Upper lobe of right lung (tissue), 1 donor: ENCODE measurements at regions not wholly inside any gene's neighbourhood (a gene's known extent, or its start where the extent isn't known, plus 50 kb on each side); places are given as distances from the start of the nearest gene placed in this dataset.
A peak's percentile ranks its signal among the peaks of the same experiment; 100 is the strongest.

Experiments used
- ATAC-seq: fragments of 200-7000 bp; cut with Tn5 transposase; one replicate; pipeline ENCODE4 v1.9.1; 2020; ENCODE audit warnings: mild to moderate bottlenecking, moderate library complexity
- DNase-seq: peaks from one replicate; pipeline ENCODE4 v3.0.0-alpha.2; 2020
- H3K27ac ChIP-seq: fragments of 200-600 bp; one replicate; pipeline ENCODE4 v1.8.0; 2022
- H3K27me3 ChIP-seq: fragments of 200-600 bp; one replicate; pipeline ENCODE4 v1.8.0; 2022; ENCODE audit warnings: mild to moderate bottlenecking
- H3K36me3 ChIP-seq: fragments of 200-600 bp; one replicate; pipeline ENCODE4 v1.8.0; 2022
- H3K4me1 ChIP-seq: fragments of 200-600 bp; one replicate; pipeline ENCODE4 v1.8.0; 2022
- H3K4me3 ChIP-seq: fragments of 200-600 bp; one replicate; pipeline ENCODE4 v1.8.0; 2022; ENCODE audit warnings: mild to moderate bottlenecking
- H3K9me3 ChIP-seq: fragments of 200-600 bp; one replicate; pipeline ENCODE4 v1.8.0; 2022
- intact Hi-C: fragments of 100-400 bp; cut with DNase I; formaldehyde crosslinking; loops from one replicate; pipeline ENCODE4 v1.11.0; 2022
- TF ChIP-seq, protein P1 (sequence below): fragments of 200-600 bp; IDR thresholded peaks from one replicate; pipeline ENCODE4 v1.8.0; 2022; ENCODE audit warnings: antibody characterized with exemption
- donor health status: DM: no; HTN: yes; CAD: no; lungs with severe emphysema.

DNA sequence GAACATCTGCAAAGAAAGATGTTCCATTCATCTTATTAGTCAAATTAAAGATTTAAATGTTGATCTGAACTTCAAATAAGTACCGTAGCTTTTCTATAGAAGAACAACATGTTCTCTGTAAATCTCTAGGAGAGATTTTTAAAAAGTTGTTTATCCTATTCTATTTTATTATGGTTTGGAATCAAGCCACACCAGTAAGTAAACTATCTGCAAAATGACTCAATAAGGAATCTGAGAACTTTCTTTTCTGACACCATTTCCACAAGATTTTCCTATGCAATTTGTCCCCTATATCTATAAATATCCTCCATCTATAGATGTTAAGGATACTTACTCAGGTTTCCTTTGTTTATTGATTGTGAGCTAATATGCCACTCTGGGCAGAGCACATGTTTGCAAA is 736.6 kb downstream of the CBLN2 start:
- H3K9me3 ChIP-seq = no peaks in the 10 kb centered on the region
- no peak for ATAC-seq

DNA sequence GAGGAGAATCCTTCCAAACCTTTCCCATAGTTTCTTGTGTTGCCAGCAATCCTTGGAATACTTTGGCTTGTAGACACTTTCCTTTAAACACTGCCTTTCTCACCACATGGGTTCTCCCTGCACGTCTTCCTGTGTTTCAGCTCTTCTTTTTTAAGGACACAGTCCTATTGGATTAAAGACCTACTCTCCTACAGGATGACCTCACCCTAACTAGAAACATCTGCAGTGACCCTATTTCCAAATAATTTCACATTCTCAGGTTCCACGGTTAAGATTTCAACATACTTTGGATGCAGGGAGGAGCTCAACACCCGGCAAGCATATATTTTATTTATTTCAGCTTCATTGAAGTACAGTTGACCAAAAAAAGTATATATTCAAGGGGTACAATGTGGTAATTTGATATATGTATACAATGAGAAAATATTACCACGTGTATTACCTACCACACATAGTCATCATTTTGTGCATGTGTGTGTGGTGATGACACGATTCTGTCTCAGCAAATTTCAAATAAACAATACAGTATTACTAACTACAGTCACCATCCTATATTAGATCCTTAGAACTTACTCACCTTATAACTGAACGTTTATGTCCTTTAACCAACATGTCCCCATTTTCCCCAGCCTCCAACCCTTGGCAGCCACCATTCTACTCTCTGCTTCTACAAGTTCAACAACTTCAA is 745.0 kb downstream of the CBLN2 start:
- ATAC-seq = no peak
- intact Hi-C loops = no loop called here
- Histone ChIP-seq H3K27me3 (no peaks in the 10 kb centered on the region), H3K27ac (no peak overlapping the region), H3K9me3 (no peaks in the 10 kb centered on the region), H3K4me1 (no peaks in the 10 kb centered on the region), H3K36me3 (no peaks in the 10 kb centered on the region), H3K4me3 (no peak overlapping the region)
- no peak for DNase-seq
- TF ChIP-seq, protein P1, sequence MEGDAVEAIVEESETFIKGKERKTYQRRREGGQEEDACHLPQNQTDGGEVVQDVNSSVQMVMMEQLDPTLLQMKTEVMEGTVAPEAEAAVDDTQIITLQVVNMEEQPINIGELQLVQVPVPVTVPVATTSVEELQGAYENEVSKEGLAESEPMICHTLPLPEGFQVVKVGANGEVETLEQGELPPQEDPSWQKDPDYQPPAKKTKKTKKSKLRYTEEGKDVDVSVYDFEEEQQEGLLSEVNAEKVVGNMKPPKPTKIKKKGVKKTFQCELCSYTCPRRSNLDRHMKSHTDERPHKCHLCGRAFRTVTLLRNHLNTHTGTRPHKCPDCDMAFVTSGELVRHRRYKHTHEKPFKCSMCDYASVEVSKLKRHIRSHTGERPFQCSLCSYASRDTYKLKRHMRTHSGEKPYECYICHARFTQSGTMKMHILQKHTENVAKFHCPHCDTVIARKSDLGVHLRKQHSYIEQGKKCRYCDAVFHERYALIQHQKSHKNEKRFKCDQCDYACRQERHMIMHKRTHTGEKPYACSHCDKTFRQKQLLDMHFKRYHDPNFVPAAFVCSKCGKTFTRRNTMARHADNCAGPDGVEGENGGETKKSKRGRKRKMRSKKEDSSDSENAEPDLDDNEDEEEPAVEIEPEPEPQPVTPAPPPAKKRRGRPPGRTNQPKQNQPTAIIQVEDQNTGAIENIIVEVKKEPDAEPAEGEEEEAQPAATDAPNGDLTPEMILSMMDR = no peak

More for the DNA sequence above, 736.6 kb downstream of the CBLN2 start:
- Histone ChIP-seq H3K4me1 (no peaks in the 10 kb centered on the region), H3K36me3 (no peaks in the 10 kb centered on the region), H3K4me3 (no peak overlapping the region), H3K27me3 (no peaks in the 10 kb centered on the region), H3K27ac (no peak overlapping the region)
- TF ChIP-seq, protein P1 = no peak
- DNase-seq = no peak
- intact Hi-C loops = no loop called here

DNA sequence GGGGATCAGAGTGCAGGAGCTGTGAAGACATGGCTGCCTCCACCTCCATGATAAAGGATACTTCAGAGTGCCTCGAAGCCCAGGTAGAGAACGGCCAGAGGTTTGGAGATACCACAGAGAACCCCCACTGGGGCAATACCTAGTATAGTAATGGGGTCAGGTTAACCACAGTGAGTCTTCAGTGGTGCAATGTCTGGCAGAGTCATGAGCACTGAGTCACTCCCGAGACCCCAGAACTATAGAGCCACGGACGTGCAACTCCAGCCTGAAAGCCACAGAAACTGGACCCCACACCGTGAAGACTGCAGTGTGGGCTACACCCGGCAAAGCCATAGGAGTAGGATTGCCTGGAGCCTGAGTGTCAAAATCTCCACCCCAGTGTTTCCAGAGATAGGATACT is 746.6 kb downstream of the CBLN2 start:
- H3K27ac ChIP-seq = no peak overlapping the region
- no peak overlapping the region for H3K4me3 ChIP-seq
- no peaks in the 10 kb centered on the region for H3K36me3 ChIP-seq
- intact Hi-C loops = no loop called here
- H3K9me3 ChIP-seq = no peaks in the 10 kb centered on the region
- TF ChIP-seq, protein P1 = no peak
- H3K27me3 ChIP-seq = no peaks in the 10 kb centered on the region
- no peaks in the 10 kb centered on the region for H3K4me1 ChIP-seq
- ATAC-seq (no peak), DNase-seq (no peak)

DNA sequence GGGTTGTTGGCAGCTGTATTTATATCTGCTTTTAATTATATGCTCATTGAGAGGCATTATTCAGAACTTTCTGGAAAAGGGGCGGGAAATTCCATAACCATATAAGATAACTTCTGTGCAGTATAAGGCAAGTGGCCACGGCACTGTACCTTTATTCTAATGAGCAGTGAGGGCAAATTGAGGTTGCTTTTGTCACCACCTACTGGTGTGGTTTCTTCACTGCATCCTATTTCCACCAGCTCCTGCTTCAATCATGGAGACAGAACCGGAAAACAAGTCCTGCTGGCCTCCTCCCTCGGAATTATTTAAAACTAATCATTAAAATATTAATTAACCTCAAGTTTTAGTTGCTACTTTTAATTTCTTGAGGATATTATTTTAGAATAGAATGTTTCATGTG is 759.4 kb downstream of the CBLN2 start:
- ATAC-seq = no peak
- no peaks in the 10 kb centered on the region for H3K36me3 ChIP-seq
- no peaks in the 10 kb centered on the region for H3K27me3 ChIP-seq
- intact Hi-C loops = no loop called here
- no peak overlapping the region for H3K4me3 ChIP-seq
- TF ChIP-seq, protein P1 = peak; percentile 11
- DNase-seq = no peak
- H3K4me1 ChIP-seq = no peaks in the 10 kb centered on the region
- no peak overlapping the region for H3K27ac ChIP-seq
- H3K9me3 ChIP-seq = no peaks in the 10 kb centered on the region

DNA sequence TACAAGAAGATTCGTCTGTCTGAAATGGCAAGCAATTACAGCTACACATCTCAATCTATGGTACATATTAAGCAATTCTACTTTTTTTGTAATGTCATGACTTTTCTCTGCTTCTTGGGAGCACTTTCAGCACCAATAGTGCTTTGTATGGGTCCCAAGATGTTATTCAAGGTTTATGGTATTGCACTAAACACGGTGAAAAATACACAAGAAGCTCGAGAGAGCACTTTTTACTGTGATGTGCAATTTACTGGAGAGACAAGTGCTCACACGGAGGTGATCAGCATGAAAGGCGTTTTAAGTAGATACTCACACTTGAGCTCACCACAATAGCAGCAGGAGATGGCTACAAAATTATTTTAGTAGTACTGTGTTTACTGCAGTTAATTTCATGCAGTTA is 783.6 kb downstream of the CBLN2 start:
- Histone ChIP-seq H3K36me3 (no peaks in the 10 kb centered on the region), H3K27ac (no peak overlapping the region), H3K4me1 (no peaks in the 10 kb centered on the region), H3K27me3 (no peaks in the 10 kb centered on the region), H3K9me3 (no peaks in the 10 kb centered on the region), H3K4me3 (no peak overlapping the region)
- DNase-seq (no peak), ATAC-seq (no peak)
- TF ChIP-seq, protein P1 = no peak
- intact Hi-C loops = no loop called here

DNA sequence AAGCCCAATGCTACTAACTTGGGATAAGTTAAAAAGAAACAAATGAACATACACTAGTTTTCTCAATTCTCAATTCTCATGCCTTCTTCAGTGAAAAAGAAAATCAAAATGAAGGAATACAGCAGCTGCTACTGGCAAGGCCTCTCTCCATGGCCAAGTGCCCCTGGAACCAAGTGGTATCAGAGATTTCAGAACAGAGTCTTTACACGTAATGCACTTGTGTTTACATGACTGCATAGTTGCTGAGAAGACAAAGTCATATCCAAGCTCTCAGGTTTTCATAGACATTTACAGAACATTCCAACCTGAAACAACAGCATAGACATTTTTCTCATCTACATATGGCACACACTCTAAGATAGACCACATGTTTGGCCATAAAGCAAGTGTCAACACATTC is 789.9 kb downstream of the CBLN2 start:
- Histone ChIP-seq H3K9me3 (no peaks in the 10 kb centered on the region), H3K4me1 (no peaks in the 10 kb centered on the region), H3K36me3 (no peaks in the 10 kb centered on the region), H3K4me3 (no peak overlapping the region), H3K27me3 (no peaks in the 10 kb centered on the region), H3K27ac (no peak overlapping the region)
- TF ChIP-seq, protein P1 = no peak
- DNase-seq = no peak
- ATAC-seq = no peak
- intact Hi-C loops = no loop called here
